ENCODE measurements at regions not wholly inside any gene's neighbourhood (a gene's known extent, or its start where the extent isn't known, plus 50 kb on each side); places are given as distances from the start of the nearest gene placed in this dataset.
"Not testable (repeated sequence)": the region's sequence is repeated elsewhere in the genome, so short reads cannot be mapped to it uniquely, and the experiment has no call there.

- peak; percentile 63 to 94 (median 83) for DNase-seq
- intact Hi-C loops (cut with DNase I): loop anchor here (5.0 to 10.0 kb wide), 2 partner anchors 409 to 587 kb away; no protein-coding TSS in a partner anchor
Observed at GRCh38 chr3:17841190-17841828, 98.9 kb upstream of the TBC1D5 start.

DNA sequence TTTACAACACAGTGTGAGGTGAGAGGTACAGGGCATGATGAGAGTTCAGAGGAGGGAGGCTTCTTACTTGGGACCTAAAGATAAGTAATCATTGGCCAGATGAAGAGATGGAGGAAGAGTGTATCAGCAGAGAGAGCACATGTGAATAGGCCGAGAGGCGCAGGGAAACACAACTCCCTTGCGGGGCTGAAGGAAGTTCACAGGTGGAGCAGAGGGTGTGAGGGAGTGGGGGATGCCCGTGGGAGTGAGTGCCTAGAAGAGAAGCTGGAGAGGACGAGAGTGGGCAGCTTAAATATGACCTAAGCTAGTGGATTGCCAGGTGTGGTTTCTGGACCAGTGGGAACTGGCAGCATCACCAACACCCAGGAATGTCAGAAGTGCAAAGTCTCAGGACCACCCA lies 98.2 kb upstream of the TBC1D5 start:
- DNase-seq: no peak
- intact Hi-C loops (cut with DNase I): loop anchor here (5.0 to 10.0 kb wide), 2 partner anchors 408 to 586 kb away; no protein-coding TSS in a partner anchor

GRCh38 chr3:17840126-17840525 lies 97.7 kb upstream of the TBC1D5 start:
- DNase-seq: no peak
- intact Hi-C loops (cut with DNase I): loop anchor here (5.0 to 10.0 kb wide), 2 partner anchors 408 to 585 kb away; no protein-coding TSS in a partner anchor

GRCh38 chr3:17836919-17837318 lies 94.5 kb upstream of the TBC1D5 start:
- intact Hi-C loops (cut with DNase I): no loop called here

GRCh38 chr3:17836092-17836491 lies 93.7 kb upstream of the TBC1D5 start:
- no peak for DNase-seq
- intact Hi-C loops (cut with DNase I): no loop called here

More at GRCh38 chr3:17836919-17837318, 94.5 kb upstream of the TBC1D5 start:
- DNase-seq: no peak

- DNase-seq: no peak
- intact Hi-C loops (cut with DNase I): no loop called here
Observed at GRCh38 chr3:17833786-17834559, 91.5 kb upstream of the TBC1D5 start.

DNA sequence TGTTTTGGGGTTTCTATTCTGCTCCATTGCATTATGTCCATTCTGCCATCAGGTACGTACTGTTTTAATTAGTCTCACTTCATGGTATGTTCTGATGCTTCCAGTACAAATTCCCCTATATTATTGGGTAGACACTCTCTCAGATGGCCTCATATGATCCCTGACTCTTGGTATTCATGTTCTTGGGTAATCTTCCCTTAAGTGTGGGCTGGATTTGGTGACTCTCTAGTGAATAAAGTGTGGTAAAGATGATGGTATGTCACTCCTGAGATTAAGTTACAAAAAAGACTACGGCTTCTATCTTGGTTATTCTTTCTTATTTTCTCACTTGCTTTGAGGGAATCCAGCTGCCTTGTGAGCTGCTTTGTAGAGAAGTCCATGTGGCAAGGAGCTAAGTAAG lies 89.6 kb upstream of the TBC1D5 start:
- intact Hi-C loops (cut with DNase I): no loop called here

DNA sequence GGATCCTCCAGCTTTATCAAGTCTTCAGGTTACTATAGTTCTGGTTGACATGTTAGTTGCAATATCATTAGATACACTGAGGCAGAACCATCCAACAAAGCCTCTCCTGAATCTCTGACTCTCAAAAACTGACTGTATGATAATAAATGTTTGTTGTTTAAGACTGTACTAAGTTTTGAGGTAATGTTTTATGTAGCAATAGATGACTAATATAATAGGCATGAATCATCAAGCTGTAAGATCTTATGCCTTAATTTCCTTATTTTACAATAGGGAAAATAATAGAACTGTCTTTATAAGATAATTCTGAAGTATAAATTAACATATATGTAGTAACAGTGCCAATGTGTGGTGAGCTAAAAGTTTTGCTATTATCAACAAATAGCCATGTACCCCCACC lies 88.9 kb upstream of the TBC1D5 start:
- intact Hi-C loops (cut with DNase I): no loop called here
- no peak for DNase-seq

More for the DNA sequence above, 89.6 kb upstream of the TBC1D5 start:
- no peak for DNase-seq

- intact Hi-C loops (cut with DNase I): no loop called here
- no peak for DNase-seq
Observed at GRCh38 chr3:17830788-17831187, 88.4 kb upstream of the TBC1D5 start.

- DNase-seq: no peak
- intact Hi-C loops (cut with DNase I): no loop called here
Observed at GRCh38 chr3:17828388-17828787, 86.0 kb upstream of the TBC1D5 start.

DNA sequence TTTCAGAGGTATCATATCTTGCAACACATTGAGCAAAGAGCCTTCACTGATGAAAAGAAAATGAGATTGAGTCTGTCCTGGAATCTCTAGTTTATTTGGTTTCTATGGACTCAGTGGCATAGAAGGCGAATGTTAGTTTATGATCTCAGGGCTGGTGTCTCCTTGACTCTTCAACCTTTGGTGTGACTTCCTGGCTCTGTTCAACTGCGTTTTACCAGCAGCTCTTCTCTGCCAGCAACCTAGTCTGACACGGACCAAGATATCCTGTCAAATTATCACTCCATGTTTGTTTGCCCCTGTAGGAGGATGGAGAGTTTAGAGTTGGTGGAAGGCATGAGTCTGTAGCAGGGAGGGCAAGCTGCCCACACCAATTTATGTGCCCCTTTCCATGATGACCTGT lies 82.9 kb upstream of the TBC1D5 start:
- intact Hi-C loops (cut with DNase I): no loop called here

DNA sequence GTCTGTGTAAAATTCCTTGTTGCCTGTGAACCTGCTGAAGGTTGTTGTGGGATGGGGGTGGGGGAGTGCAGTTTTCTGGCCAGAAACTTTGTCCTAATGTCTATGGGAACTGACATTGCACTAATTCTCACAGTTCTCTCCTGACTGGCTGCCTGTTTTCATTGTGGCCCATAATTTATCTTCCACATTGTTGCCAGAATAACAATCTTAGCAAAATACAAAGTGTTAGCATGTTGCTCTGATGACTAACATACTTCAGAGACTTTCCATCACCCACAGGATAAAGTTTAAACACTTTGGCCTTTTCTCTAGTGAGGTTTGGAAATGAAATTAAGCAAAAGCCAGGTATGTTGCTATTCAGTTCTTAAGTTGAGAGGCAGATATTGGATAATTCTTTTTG lies 81.4 kb upstream of the TBC1D5 start:
- no peak for DNase-seq
- intact Hi-C loops (cut with DNase I): no loop called here

More for the DNA sequence above, 82.9 kb upstream of the TBC1D5 start:
- DNase-seq: no peak

DNA sequence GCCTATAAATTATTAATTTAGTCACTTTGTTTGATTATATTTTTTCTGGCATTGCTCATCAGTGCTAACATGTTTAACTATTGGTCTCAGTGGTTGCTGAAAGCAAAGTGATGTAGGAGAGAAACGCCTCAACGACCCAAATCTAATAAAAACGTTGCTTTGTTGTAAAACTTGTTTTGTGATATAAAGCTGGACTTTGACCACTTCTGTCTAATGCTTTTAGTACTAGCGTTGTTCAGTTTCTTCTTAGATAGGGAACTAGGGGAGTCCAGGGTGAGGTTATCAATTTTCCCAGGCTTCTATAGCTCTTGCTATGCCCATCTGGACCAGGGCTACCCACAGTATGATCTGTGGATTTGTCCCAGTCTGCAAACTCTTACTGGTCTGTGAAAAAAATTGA lies 80.6 kb upstream of the TBC1D5 start:
- DNase-seq: no peak
- intact Hi-C loops (cut with DNase I): no loop called here

- no peak for DNase-seq
- intact Hi-C loops (cut with DNase I): no loop called here
Observed at GRCh38 chr3:17820704-17821103, 78.3 kb upstream of the TBC1D5 start.

DNA sequence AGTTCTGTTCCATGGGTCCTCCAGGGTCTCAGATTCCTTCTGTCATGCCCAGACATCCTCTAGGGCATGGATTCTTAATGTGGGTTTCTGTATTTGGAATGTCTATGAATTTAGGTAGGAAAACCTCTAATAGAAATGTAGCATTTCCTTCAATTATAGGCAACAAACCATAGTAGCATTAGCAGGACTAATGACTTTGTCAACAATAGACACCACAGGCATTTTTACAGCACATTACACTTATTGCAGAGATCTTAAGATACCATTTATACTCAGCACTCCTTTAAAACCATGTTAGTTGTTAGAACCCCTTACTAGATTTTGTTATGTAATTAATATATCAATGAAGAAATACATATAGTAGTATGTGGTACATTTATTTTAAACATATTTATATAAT lies 77.8 kb upstream of the TBC1D5 start:
- intact Hi-C loops (cut with DNase I): no loop called here
- DNase-seq: no peak

DNA sequence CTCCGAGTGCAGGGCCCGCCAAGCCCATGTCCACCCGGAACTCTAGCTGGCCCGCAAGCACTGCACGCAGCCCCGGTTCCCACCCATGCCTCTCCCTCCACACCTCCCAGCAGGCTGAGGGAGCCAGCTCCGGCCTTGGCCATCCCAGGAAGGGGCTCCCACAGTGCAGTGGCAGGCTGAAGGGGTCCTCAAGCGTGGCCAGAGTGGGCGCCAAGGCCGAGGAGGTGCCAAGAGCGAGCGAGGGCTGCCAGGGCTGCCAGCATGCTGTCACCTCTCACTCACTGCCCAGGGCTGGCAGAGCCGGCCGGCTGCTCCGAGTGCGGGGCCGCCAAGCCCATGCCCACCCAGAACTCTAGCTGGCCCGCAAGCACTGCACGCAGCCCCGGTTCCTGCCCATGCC lies 75.5 kb upstream of the TBC1D5 start:
- DNase-seq; intact Hi-C loops (cut with DNase I): not testable (repeated sequence)

DNA sequence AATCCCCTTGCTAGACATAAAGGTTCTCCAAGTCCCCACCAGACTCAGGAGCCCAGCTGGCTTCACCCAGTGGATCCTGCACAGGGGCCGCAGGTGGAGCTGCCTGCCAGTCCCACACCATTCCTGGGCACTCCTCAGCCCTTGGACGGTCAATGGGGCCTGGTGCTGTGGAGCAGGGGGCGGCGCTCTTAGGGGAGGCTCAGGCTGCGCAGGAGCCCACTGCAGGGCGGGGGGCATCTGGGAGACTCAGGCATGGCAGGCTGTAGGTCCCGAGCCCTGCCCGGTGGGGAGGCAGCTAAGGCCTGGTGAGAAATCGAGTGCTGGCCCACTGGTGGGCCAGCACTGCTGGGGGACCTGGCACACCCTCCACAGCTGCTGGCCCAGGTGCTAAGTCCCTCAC lies 75.1 kb upstream of the TBC1D5 start:
- no peak for DNase-seq
- intact Hi-C loops (cut with DNase I): no loop called here

GRCh38 chr3:17816839-17817238 lies 74.4 kb upstream of the TBC1D5 start:
- DNase-seq; intact Hi-C loops (cut with DNase I): not testable (repeated sequence)

- DNase-seq; intact Hi-C loops (cut with DNase I): not testable (repeated sequence)
Observed at GRCh38 chr3:17812328-17812727, 69.9 kb upstream of the TBC1D5 start.

- intact Hi-C loops (cut with DNase I): no loop called here
Observed at GRCh38 chr3:17811646-17812045, 69.2 kb upstream of the TBC1D5 start.

GRCh38 chr3:17810759-17811158 lies 68.3 kb upstream of the TBC1D5 start:
- no peak for DNase-seq
- intact Hi-C loops (cut with DNase I): no loop called here

More at GRCh38 chr3:17811646-17812045, 69.2 kb upstream of the TBC1D5 start:
- DNase-seq: no peak

All from head of caudate nucleus (tissue), 42 donors.